ENCODE measurements at regions not wholly inside any gene's neighbourhood (a gene's known extent, or its start where the extent isn't known, plus 50 kb on each side); places are given as distances from the start of the nearest gene placed in this dataset.
A peak's percentile ranks its signal among the peaks of the same experiment; 100 is the strongest.
"Not testable (repeated sequence)": the region's sequence is repeated elsewhere in the genome, so short reads cannot be mapped to it uniquely, and the experiment has no call there.

GRCh38 chr4:138487670-138488069 lies 245.5 kb upstream of the SLC7A11 start:
- DNase-seq, result no peak

DNA sequence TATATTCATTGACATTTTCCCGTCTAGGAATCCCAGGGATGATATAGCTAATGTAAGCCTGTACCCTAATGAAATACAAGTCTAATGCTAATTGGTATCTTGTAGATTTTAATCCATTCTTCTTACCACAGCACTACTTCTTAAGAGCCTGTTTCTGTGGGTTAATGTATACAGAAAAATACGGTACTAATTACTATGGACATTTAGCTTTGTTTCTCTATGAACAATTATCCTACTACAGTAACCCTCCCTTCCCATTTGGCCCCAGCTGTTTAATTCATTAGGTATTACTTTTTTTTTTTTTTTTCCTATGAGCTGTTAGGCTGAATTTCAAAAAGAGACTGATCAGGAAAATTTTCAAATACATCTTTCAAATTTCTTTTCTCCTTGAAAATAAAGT lies 245.1 kb upstream of the SLC7A11 start:
- DNase-seq, result no peak

GRCh38 chr4:138485498-138485897 lies 243.3 kb upstream of the SLC7A11 start:
- DNase-seq, result no peak

- DNase-seq, result no peak
Measured at GRCh38 chr4:138475116-138475515, 233.0 kb upstream of the SLC7A11 start.

DNA sequence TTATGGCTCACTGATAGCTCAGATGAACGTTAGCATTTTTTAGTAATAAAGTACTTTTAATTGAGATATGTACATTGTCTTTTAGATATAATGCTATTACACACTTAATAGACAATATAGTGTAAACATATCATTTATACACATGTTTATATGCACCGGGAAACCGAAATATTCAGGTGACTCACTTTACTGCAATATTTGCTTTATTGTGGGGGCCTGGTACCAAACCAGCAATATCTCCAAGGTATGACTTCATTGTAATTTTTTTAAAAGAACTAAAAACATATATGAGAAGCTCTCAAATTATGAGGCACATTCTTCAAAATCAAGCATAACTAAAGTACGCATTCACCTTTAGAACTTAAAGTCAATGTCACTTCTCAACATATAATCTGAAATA lies 231.2 kb upstream of the SLC7A11 start:
- DNase-seq, result no peak

GRCh38 chr4:138460477-138461414 lies 218.6 kb upstream of the SLC7A11 start:
- DNase-seq, result no peak

DNA sequence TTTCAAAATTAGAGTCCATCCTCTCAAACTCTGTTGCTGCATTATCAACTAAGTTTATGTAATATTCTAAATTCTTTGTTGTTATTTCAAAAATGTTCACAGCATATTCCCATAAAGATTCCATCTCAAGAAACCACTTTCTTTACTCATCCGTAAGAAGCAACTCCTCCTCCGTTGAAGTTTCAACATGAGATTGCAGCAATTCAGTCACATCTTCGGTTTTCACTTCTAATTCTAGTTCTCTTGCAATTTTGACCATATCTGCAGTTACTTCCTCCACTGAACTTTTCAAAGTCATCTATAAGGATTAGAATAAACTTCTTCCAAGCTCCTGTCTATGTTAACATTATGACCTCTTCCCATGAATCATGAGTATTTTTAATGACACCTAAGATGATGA lies 216.6 kb upstream of the SLC7A11 start:
- DNase-seq, result no peak

GRCh38 chr4:138456349-138456748 lies 214.2 kb upstream of the SLC7A11 start:
- DNase-seq, result not testable (repeated sequence)

- no peak for DNase-seq
Measured at GRCh38 chr4:138455097-138455496, 212.9 kb upstream of the SLC7A11 start.

DNA sequence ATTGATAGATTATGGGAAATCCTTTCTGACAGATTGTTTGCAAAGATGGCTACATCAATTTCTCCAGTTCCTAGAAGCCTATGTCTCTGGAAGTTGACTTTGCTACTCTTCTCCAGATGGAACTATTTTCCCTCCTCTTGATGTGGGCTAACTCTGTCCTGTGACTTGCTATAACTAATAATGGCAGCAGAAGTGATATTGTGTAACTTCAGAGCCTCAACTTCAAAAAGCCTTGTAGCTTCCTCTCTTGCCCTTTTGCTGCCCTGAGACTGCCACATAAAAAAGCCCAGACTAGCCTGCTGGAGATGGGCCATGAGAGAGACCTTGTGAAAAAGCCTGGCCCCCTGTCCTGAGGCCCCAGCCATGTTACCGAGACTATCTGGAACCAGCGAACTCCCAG lies 210.7 kb upstream of the SLC7A11 start:
- DNase-seq, result no peak

DNA sequence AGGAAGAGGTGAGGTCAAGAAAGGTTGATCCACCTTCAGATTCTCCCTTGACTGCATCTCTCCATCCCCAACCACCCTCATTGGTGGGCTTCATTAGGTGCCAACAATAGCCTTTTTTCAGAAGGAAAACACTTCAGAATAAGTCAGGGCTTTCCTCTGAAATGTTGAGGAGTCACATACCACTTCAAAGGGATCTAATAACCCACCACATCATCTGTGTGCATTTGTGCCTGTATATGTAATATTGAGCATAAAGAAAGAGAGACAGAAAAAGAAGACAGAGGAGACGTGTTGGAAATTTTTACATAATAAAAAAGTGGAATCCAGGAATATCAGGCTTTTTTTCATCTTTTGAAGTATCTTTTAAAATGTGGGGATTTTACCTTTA lies 209.1 kb upstream of the SLC7A11 start:
- no peak for DNase-seq

GRCh38 chr4:138450546-138451275 lies 208.6 kb upstream of the SLC7A11 start:
- no peak for DNase-seq

DNA sequence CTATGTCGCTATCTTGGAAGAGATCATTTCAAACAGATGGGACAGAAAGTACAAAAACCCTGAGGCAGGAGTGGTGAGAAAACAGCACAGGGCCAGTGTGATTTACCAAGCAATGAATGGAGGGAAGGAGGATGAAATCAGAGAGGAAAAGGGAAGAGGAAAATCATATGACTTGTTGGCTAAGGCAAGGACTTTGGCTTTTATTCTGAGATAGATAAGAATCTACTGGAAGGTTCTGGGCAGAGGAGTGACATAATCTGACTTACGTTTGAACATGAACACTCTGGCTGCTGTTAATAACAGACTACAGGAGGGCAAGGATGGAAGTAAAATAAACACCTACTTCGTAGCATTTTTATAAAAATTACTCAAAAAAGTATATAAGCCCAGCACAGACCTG lies 207.8 kb upstream of the SLC7A11 start:
- DNase-seq, result no peak

- peak; percentile 7 for DNase-seq
Measured at GRCh38 chr4:138448169-138448568, 206.0 kb upstream of the SLC7A11 start.

DNA sequence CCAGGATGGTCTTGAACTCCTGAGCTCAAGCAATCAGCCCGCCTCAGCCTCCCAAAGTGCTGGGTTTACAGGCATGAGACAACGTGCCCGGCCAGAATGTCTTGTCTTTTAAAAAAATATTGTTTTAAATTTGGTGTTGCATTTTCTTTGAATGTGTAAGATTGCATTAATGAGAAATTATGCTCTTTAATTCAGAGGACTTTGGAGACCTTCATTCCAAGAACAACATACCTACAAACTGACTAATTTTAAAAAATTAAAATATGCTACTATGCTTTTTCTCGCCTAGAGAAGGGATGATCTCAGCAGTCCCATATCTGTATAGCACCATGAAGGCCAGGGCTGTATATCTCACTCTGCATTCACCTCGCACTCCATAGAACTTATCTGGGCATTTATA lies 204.3 kb upstream of the SLC7A11 start:
- DNase-seq, result no peak

DNA sequence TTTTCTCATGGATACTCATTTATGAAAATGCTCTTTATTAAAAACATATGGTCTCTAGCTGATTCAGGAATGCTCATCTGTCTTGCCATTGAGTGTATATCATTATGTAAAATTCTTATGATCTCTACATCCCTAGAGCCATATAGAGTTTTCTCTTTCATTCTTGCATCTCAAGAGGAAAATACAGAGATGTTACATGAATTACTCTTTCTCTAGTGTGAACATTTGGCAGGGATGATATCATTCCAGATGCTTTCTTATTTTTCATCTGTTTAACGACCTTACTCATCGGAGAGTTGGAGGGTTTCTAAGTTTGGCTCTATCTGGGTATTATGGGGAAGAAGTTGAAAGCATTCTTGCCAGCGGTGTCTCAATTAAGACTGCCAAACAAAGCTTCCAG lies 202.9 kb upstream of the SLC7A11 start:
- peak; percentile 85 for DNase-seq

GRCh38 chr4:138444260-138444659 lies 202.1 kb upstream of the SLC7A11 start:
- DNase-seq, result no peak

DNA sequence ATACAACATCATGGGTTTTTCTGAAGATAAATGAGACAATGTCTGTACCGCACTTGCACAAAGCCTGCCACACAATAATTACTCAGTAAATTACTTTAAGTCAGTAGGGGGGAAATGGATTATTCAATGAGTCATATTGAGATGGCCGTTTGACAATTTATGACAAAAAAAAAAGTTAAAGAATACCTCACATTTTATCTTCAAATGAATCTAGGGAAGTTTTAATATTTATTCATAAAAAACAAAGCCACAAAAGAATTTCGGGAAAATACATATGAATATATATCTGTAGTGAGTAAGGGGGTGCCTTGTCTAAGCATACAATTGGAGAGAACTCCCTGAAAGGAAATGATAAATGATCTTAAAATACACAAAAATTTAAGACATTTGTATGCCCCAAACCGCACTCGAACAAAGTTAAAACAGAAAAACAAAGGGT lies 197.0 kb upstream of the SLC7A11 start:
- peak; percentile 20 for DNase-seq

DNA sequence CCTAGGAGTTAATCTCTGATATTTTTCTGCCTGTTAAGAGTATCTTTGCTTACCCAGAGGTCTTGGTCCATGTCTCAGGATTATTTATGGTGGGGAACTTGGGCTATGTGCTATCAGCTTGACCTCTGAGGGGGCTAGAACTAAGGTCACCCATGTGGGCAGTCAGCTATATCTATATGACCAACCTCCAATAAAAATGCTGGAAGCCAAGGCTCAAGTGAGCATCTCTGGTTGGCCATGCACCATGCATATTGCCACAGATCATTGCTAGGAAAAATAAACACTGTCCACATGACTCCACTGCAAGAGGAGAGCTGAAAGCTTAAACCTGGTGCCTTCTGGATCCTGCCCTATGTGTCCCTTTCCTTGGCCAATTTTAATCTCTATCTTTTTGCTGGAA lies 196.5 kb upstream of the SLC7A11 start:
- DNase-seq, result no peak

GRCh38 chr4:138437263-138437851 lies 195.2 kb upstream of the SLC7A11 start:
- DNase-seq, result no peak

DNA sequence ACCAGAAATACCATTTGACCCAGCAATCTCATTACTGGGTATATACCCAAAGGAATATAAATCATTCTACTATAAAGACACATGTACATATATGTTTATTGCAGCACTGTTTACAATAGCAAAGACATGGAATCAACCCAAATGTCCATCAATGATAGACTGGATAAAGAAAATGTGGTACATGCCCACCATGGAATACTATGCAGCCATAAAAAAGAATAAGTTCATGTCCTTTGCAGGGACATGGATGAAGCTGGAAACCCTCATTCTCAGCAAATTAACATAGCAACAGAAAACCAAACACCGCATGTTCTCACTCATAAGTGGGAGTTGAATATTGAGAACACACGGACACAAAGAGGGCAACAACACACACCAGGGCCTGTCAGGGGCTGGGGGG lies 193.6 kb upstream of the SLC7A11 start:
- DNase-seq, result not testable (repeated sequence)

GRCh38 chr4:138435046-138435445 lies 192.9 kb upstream of the SLC7A11 start:
- DNase-seq, result not testable (repeated sequence)

DNA sequence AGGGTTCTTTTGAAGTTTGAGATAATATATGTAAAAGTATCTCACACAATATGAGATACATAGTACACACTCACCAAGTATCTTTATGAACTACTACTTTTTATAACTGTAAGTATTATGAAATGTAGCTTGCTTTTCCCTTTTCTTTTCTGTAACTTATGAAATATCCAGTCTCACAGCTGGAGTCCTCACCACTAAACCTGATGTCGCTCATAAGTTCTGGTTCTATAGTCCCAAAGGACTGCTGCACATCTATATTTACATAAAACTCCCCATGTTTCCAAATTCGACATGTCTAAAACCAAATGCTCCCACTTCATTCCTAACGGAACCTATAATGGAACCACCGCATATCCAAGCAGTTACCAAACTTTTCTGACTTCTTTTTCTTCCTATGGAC lies 186.5 kb upstream of the SLC7A11 start:
- no peak for DNase-seq

- DNase-seq, result no peak
Measured at GRCh38 chr4:138426786-138427185, 184.6 kb upstream of the SLC7A11 start.
